HG03175 (cell line): ENCODE measurements at regions not wholly inside any gene's neighbourhood (a gene's known extent, or its start where the extent isn't known, plus 50 kb on each side); places are given as distances from the start of the nearest gene placed in this dataset.

Source experiments
- ATAC-seq: cut with Tn5 transposase; IDR thresholded peaks from one replicate; pipeline ENCODE4 v1.9.1; 2021; ENCODE audit warnings: mild to moderate bottlenecking, moderate library complexity; ENCODE audit not compliant: unreplicated experiment

DNA sequence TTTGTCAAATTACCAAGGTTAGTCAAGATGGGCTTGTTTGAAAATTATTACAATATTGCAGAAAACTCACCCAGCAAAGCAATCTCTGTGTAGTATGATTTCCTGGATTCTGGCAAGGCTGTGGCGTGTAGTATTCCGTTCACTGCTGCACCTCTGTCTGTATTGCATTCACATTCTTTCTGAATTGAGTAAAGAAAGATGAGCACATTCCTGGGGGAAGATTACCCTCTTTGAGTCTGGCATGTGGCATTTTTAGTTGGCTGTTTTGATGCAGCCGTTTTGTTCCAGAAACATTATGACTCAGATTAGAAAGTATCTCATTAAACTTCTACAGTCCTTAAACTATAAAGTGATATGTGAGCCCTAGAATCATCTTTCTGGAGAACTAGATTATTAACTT is 197.7 kb downstream of the TENT4A start:
- no peak for ATAC-seq

GRCh38 chr5:6914347-6914746 is 201.1 kb downstream of the TENT4A start:
- no peak for ATAC-seq

DNA sequence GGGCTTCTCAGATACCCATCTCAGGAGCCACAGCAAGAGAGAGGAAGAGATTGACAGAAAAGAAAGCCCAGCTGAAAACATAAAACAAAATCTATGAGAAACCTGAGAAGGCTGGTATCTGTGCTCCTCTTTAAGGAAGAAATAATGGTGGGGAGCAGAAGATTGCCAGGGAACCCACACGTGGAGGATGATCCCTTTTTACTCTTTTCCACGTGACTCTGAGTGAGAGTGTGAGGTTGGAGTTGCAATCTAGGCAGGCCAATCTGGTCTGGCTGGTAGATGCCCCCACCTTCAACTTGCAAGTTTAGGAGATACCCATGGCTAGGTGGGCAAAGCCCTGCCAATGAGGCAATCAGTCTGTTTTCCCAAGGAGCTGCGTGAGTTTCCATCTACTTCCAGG is 202.3 kb downstream of the TENT4A start:
- ATAC-seq, result no peak

- ATAC-seq, result no peak
Measured at GRCh38 chr5:6918255-6918654, 205.0 kb downstream of the TENT4A start.

GRCh38 chr5:6920628-6921256 is 207.5 kb downstream of the TENT4A start:
- no peak for ATAC-seq

DNA sequence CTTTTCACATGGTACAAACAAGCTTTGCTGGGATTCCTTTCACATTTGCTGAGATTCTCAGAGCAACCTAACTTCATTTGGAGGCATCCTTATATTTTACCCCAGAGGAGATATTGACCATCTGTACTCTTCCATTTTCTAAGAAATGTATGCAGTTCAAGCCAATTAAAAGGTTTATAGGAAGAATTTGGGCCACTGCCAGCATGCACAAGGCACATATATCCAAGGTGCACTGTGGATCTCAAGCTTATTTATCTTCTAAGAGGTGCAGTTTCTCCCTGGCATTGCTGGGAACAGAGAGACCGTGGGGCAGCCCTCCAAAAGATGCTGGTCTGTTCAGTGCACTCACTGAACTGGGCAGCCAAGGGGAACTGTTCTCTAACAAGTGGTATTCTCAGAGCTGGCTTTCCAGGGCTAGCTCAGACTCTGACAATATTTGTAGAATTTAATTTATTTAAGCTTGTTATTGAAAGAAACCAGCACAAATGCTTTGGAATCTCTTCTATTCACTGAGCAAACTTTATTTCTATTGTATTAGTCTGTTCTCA is 213.3 kb downstream of the TENT4A start:
- no peak for ATAC-seq

DNA sequence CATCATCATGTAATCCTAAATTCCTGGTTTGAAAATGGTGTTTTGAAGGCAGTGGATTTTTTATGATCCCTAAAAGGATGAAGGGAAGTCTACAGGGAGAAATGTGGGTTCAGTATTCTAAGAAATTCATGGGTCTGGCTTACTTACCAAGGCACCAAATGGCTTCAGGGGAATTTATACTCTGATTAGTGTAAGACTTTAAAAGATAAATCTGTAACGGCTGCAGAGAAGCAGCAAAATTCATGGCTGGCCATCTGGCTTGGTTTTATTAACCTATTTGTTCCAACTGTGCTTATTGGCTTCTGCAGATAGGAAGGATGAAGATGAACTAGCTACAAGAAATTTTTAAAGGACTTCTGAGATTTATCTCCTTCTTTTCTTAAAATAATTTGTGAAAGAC is 222.8 kb downstream of the TENT4A start:
- ATAC-seq, result no peak

- ATAC-seq, result no peak
Measured at GRCh38 chr5:6937677-6938076, 224.4 kb downstream of the TENT4A start.

- ATAC-seq, result no peak
Measured at GRCh38 chr5:6941631-6942030, 228.4 kb downstream of the TENT4A start.

- ATAC-seq, result no peak
Measured at GRCh38 chr5:6943197-6944112, 230.2 kb downstream of the TENT4A start.

GRCh38 chr5:6948562-6948961 is 235.3 kb downstream of the TENT4A start:
- ATAC-seq, result no peak

GRCh38 chr5:6949230-6949629 is 236.0 kb downstream of the TENT4A start:
- no peak for ATAC-seq

GRCh38 chr5:6950250-6950649 is 237.0 kb downstream of the TENT4A start:
- no peak for ATAC-seq

- no peak for ATAC-seq
Measured at GRCh38 chr5:6950860-6951259, 237.6 kb downstream of the TENT4A start.

DNA sequence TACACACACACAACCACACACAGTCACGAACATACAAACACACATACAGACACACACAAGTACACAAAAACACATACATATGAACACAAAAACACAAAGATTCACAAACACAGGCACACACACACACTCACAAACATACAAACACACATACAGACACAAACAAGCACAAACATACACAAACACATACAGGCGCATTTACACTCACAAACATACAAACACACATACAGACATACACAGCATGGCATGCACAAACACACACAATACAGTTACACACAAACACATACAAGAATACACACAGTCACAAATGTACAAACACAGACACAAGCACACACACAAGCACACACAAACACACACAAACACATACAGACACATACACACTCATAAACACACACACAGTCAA is 247.9 kb downstream of the TENT4A start:
- no peak for ATAC-seq

DNA sequence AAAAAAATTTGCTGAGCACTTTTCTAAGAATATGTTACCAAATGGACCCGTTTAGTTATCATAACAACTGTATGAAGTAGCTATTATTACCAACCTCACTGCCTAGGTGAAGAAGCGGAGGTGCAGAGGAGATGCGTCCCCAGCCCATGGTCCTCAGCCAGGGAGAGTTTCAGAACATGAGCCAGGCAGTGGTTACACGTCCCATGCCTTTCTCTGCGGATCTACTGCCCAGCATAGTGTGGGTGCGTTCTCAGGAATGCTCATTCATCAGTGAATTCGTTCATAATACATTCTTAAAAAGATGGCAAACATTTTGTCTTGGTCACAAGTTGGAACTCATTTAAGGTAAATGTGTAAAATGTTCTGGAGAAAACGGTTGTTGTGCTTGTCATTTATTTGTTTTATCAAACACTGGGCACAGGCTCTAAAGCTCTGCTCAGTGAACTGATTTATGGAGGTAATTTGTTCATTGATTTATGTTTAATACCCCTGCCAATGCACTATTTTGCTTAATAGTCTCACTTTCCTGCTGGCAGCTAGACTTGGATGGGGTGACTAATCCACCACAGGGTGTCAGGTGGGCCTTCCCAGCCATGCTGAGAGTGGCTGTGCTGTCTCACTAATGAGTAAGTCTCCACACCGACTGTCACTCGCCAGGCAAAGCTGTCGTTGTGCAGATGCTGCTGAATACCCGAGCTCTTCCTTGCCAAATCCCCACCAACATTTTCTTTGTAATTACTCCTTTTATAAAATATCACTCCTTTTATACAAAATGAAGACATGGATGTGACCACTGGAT is 248.8 kb downstream of the TENT4A start:
- no peak for ATAC-seq

GRCh38 chr5:6976971-6977370 is 263.7 kb downstream of the TENT4A start:
- ATAC-seq, result no peak

GRCh38 chr5:6979061-6979460 is 265.8 kb downstream of the TENT4A start:
- no peak for ATAC-seq

GRCh38 chr5:6989230-6989629 is 276.0 kb downstream of the TENT4A start:
- no peak for ATAC-seq

DNA sequence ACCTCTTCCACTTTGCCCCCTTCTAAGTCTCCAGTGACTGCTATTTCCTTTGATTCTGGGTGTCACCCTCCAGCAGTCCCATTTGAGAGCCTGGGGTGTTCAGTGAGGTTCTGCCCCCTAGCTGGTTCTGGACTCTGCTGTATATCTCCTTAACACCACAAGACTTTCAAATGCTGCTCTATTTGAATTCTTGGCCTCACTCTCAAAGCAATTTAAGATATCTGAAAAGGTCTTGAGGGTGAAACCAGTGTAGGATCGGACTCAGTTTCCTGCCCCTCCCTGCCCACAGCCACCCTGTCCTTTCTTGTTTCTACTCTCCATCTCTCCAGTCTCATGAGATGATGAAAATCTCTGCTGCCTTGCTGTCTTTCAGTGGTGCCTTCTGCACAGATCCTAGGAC is 280.9 kb downstream of the TENT4A start:
- ATAC-seq, result no peak

DNA sequence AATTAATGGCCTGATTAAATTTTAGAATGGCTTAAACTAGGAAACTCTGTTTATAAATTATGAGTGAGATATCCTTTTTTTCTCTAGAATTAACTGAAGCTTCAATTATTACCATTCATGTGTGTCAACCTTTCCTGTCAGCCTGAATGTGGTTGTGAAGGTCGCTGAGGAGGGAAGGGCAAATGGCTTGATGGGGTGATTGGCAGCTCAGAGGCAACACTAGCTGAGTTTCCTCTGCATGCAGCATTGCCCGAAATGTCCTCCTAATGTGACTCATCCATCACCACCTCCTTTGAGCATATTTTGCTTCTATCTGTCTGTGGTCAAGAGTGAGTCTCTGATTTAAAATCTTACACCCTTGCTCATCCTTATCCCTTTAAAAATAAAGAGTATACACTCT is 281.9 kb downstream of the TENT4A start:
- ATAC-seq, result no peak
